Keratinocyte (primary cell): ENCODE measurements at regions not wholly inside any gene's neighbourhood (a gene's known extent, or its start where the extent isn't known, plus 50 kb on each side); places are given as distances from the start of the nearest gene placed in this dataset.

Experiments
- DNase-seq: peaks from one replicate; pipeline ENCODE4 v3.0.0-alpha.2; 2011; ENCODE audit warnings: low read depth, missing footprints, low spot score
- FAIRE-seq: peaks from 2 replicates; lab custom pipeline; 2011; peaks lifted over from hg19 to GRCh38; lab: Jason Lieb, UNC
- H2AFZ ChIP-seq: 2 replicates; pipeline ENCODE4 v1.6.0; 2012; ENCODE audit warnings: low read length, control low read depth, inconsistent platforms; ENCODE audit not compliant: control insufficient read depth
- H3K27ac ChIP-seq: 2 replicates; pipeline ENCODE4 v1.5.1; 2011; ENCODE audit warnings: low read length; ENCODE audit not compliant: control insufficient read depth, insufficient read depth
- H3K27me3 ChIP-seq: 3 replicates; pipeline ENCODE4 v1.6.0; 2011; ENCODE audit warnings: low read length; ENCODE audit not compliant: control insufficient read depth, insufficient read depth; ENCODE audit errors: extremely low read depth
- H3K36me3 ChIP-seq, 2 experiments: 2 replicates in 1 of 2; 3 replicates in 1 of 2; pipeline ENCODE4 v1.5.1; 2011; ENCODE audit warnings: low read length in 2 of 2, mild to moderate bottlenecking in 1 of 2; ENCODE audit not compliant: control insufficient read depth in 2 of 2, insufficient read depth in 2 of 2; ENCODE audit errors: extremely low read depth in 1 of 2
- H3K4me1 ChIP-seq: 3 replicates; pipeline ENCODE4 v1.5.1; 2011; ENCODE audit warnings: low read length; ENCODE audit not compliant: control insufficient read depth, insufficient read depth; ENCODE audit errors: extremely low read depth
- H3K4me2 ChIP-seq: 3 replicates; pipeline ENCODE4 v1.6.0; 2011; ENCODE audit warnings: low read depth, low read length; ENCODE audit not compliant: control insufficient read depth, insufficient read depth; ENCODE audit errors: extremely low read depth
- H3K4me3 ChIP-seq, 3 experiments: fragments of 200-600 bp in 1 of 3; sonication (generic) in 1 of 3; 2 replicates in 2 of 3; 3 replicates in 1 of 3; pipeline ENCODE4 v1.5.1; 2011 to 2016; ENCODE audit warnings: low read length in 3 of 3, mild to moderate bottlenecking in 3 of 3, control low read depth in 2 of 3, inconsistent platforms in 1 of 3, low read depth in 1 of 3, mixed read lengths in 1 of 3, mixed run types in 1 of 3, moderate library complexity in 1 of 3; ENCODE audit not compliant: control insufficient read depth in 2 of 3, insufficient read depth in 2 of 3; ENCODE audit errors: extremely low read depth in 1 of 3
- H3K79me2 ChIP-seq: 2 replicates; pipeline ENCODE4 v1.6.0; 2012; ENCODE audit warnings: low read length; ENCODE audit not compliant: control insufficient read depth, insufficient read depth
- H3K9ac ChIP-seq: 3 replicates; pipeline ENCODE4 v1.6.0; 2011; ENCODE audit warnings: low read length; ENCODE audit not compliant: control insufficient read depth, insufficient read depth; ENCODE audit errors: extremely low read depth
- H3K9me1 ChIP-seq: 3 replicates; pipeline ENCODE4 v1.6.0; 2011; ENCODE audit warnings: low read length; ENCODE audit not compliant: control insufficient read depth, insufficient read depth; ENCODE audit errors: extremely low read depth
- H3K9me3 ChIP-seq: 2 replicates; pipeline ENCODE4 v1.5.1; 2012; ENCODE audit warnings: low read depth, low read length; ENCODE audit not compliant: control insufficient read depth
- H4K20me1 ChIP-seq: 3 replicates; pipeline ENCODE4 v1.6.0; 2011; ENCODE audit warnings: low read length; ENCODE audit not compliant: control insufficient read depth, insufficient read depth; ENCODE audit errors: extremely low read depth
- CTCF ChIP-seq, 3 experiments: IDR thresholded peaks in 1 of 3; conservative IDR thresholded peaks in 1 of 3; optimal IDR thresholded peaks in 1 of 3; 2 replicates in 2 of 3; 3 replicates in 1 of 3; pipeline versions ENCODE3 to v1.5.1; 2011; ENCODE audit warnings: low read length in 3 of 3, mild to moderate bottlenecking in 3 of 3, moderate library complexity in 2 of 3, control low read depth in 1 of 3, inconsistent platforms in 1 of 3; ENCODE audit not compliant: insufficient read depth in 2 of 3; ENCODE audit errors: extremely low read depth in 1 of 3
- EZH2 ChIP-seq: IDR thresholded peaks from one replicate; pipeline ENCODE4 v1.6.1; 2012; ENCODE audit warnings: inconsistent platforms, mild to moderate bottlenecking, low read length, moderate library complexity
- dilution Hi-C: fragments of 300-500 bp; cut with MboI; formaldehyde crosslinking; loops from one replicate; pipeline ENCODE4 v1.7.0; 2020; ENCODE audit warnings: low sequenced_read_pairs; ENCODE audit not compliant: extremely low pct_ligation_motif_present

- Histone ChIP-seq H2AFZ (no peak overlapping the region), H3K27ac (no peak overlapping the region), H3K4me3 (no peak overlapping the region), H3K27me3 (no peaks in the 10 kb centered on the region), H3K9me1 (no peaks in the 10 kb centered on the region), H3K4me2 (no peak overlapping the region), H4K20me1 (no peaks in the 10 kb centered on the region), H3K36me3 (no peaks in the 10 kb centered on the region), H3K79me2 (no peaks in the 10 kb centered on the region), H3K9me3 (no peaks in the 10 kb centered on the region), H3K4me1 (no peaks in the 10 kb centered on the region), H3K9ac (no peak overlapping the region)
- no peak for FAIRE-seq
- peak; percentile 13 for DNase-seq
- TF ChIP-seq CTCF (optimal IDR thresholded peaks at IDR 0.05 in 1 of 3, IDR thresholded peaks at IDR 0.05 in 1 of 3, conservative IDR thresholded peaks at IDR 0.05 in 1 of 3; ENCODE audit: extremely low read depth in 1 of 3, insufficient read depth in 2 of 3, low read length in 3 of 3) (no peak), EZH2 (no peak)
- dilution Hi-C loops, result no loop called here
Observed at GRCh38 chr2:65877331-65878010, 445.1 kb upstream of the SPRED2 start.

- no peak for DNase-seq
- H3K9ac ChIP-seq, result no peak overlapping the region
- H3K79me2 ChIP-seq, result no peaks in the 10 kb centered on the region
- no peak overlapping the region for H3K4me2 ChIP-seq
- no peak for FAIRE-seq
- no peak overlapping the region for H3K27ac ChIP-seq
- no peak overlapping the region for H2AFZ ChIP-seq
- TF ChIP-seq EZH2 (no peak), CTCF (optimal IDR thresholded peaks at IDR 0.05 in 1 of 3, IDR thresholded peaks at IDR 0.05 in 1 of 3, conservative IDR thresholded peaks at IDR 0.05 in 1 of 3; ENCODE audit: extremely low read depth in 1 of 3, insufficient read depth in 2 of 3, low read length in 3 of 3) (no peak)
- no peak overlapping the region for H3K4me3 ChIP-seq
- H3K36me3 ChIP-seq, result no peaks in the 10 kb centered on the region
- dilution Hi-C loops, result no loop called here
- H3K9me3 ChIP-seq, result no peaks in the 10 kb centered on the region
- H3K27me3 ChIP-seq, result no peaks in the 10 kb centered on the region
- no peaks in the 10 kb centered on the region for H4K20me1 ChIP-seq
- H3K9me1 ChIP-seq, result no peaks in the 10 kb centered on the region
- no peaks in the 10 kb centered on the region for H3K4me1 ChIP-seq
Observed at GRCh38 chr2:65876114-65876513, 443.7 kb upstream of the SPRED2 start.
